Stimulated activated naive CD8-positive, alpha-beta T cell treated with anti-CD3 and anti-CD28 coated beads, Interleukin-15, amount 100 ng/mL, for 72 hours (primary cell): ENCODE measurements at regions not wholly inside any gene's neighbourhood (a gene's known extent, or its start where the extent isn't known, plus 50 kb on each side); places are given as distances from the start of the nearest gene placed in this dataset.

Experiments
- ATAC-seq: fragments of 150-1000 bp; cut with Tn5 transposase; 2 replicates; pipeline ENCODE4 v1.10.0; 2021; ENCODE audit warnings: mild to moderate bottlenecking, moderate library complexity
- DNase-seq, 2 donors: peaks; one replicate each; pipeline ENCODE4 v3.0.0; 2021 to 2022
- H3K27ac Mint-ChIP-seq, 2 donors: one replicate each; pipeline ENCODE4 v1.8.0; 2022; ENCODE audit warnings: mild to moderate bottlenecking in 2 of 2, mixed read lengths in 2 of 2, moderate library complexity in 2 of 2
- H3K27me3 Mint-ChIP-seq: one replicate; pipeline ENCODE4 v1.8.0; 2022; ENCODE audit warnings: mixed read lengths
- H3K4me1 Mint-ChIP-seq: one replicate; pipeline ENCODE4 v1.8.0; 2022; ENCODE audit warnings: mild to moderate bottlenecking, mixed read lengths
- H3K4me3 Mint-ChIP-seq, 2 donors: one replicate each; pipeline ENCODE4 v1.8.0; 2022; ENCODE audit warnings: mild to moderate bottlenecking in 2 of 2, mixed read lengths in 2 of 2, moderate library complexity in 1 of 2
- H3K9me3 Mint-ChIP-seq, 2 donors: one replicate each; pipeline ENCODE4 v1.8.0; 2022; ENCODE audit warnings: mixed read lengths in 2 of 2

DNA sequence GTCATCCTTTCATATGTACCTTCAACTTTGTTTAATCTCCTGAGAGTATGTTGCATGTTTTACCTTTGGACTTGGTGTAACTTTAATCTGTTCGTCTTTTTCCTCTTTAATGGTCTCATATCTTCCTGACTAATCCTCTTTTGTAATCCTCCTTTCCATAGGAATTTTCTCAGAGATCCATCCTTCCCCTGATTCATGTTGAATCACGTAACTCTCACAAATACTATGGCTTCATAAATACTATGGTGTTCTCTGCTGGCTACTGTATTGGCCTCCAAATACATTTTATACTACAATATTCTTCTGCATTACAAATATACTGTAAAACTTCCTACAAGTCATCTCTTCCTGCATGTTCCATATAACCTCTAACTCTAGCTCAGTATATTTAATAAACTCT lies 317.7 kb upstream of the ADGRB3 start:
- ATAC-seq (no peak), DNase-seq (no peak)
- H3K27ac Mint-ChIP-seq: no peak overlapping the region
- no peak overlapping the region for H3K4me3 Mint-ChIP-seq
- H3K4me1 Mint-ChIP-seq: no peaks in the 10 kb centered on the region
- H3K9me3 Mint-ChIP-seq: peaks cover 0 to 6% of the 10 kb centered on the region in 2 donors
- H3K27me3 Mint-ChIP-seq: no peaks in the 10 kb centered on the region

DNA sequence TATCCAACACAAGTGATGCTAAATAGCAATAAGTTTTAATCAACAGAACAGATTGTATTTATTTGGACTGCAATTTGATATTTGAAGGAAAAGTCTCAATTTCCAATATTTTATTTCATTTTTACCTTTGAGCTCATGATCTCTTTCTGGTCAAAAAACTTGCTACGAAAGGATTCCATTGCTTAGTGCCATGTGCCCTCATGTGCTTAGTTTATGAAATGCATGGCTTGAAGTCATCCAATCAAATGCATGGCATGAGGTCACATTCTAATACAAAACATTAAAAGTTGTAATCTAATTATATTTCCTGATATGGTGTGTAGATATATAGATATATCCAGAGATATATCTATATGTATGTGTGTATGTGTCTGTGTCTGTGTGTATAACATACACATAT lies 321.2 kb upstream of the ADGRB3 start:
- Mint-ChIP-seq H3K9me3 (no peaks in the 10 kb centered on the region), H3K4me1 (no peaks in the 10 kb centered on the region), H3K27me3 (no peaks in the 10 kb centered on the region), H3K4me3 (no peak overlapping the region), H3K27ac (no peak overlapping the region)
- DNase-seq: no peak
- ATAC-seq: no peak

DNA sequence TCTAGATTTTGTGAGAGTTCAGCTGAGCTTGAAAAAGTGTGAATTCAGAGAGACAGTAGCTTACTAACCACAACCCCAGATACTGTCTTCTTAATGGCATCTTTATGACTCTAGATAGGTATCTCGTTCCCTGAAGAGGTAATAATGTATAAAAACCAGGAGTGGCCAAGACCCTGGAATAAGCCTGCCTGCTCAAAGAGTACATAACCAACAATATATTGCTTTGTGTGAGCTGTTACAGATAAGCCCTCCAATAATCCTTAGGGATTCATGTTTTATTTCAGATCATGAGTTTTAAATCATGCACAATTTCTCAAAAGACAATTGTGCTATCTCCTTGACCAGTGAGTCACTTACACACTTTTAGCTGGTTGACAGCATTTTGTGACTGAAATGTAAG lies 327.8 kb upstream of the ADGRB3 start:
- DNase-seq: no peak
- no peak for ATAC-seq
- no peaks in the 10 kb centered on the region for H3K27me3 Mint-ChIP-seq
- peaks cover 0 to 5% of the 10 kb centered on the region in 2 donors for H3K9me3 Mint-ChIP-seq
- H3K27ac Mint-ChIP-seq: no peak overlapping the region
- H3K4me3 Mint-ChIP-seq: no peak overlapping the region
- H3K4me1 Mint-ChIP-seq: no peaks in the 10 kb centered on the region

DNA sequence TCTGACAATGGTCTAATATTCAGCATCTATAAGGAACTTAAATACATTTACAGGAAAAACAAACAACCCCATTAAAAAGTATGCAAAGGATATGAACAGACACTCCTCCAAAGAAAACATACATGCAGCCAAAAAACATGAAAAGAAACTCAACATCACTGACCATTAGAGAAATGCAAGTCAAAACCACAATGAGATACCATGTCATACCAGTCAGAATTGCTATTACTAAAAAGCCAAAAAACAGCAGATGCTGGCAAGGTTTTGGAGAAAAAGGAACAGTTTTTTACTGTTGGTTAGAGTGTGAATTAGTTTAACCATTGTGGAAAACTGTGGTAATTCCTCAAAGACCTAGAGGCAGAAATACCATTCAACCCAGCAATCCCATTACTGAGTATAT lies 339.0 kb upstream of the ADGRB3 start:
- ATAC-seq: no peak
- peaks cover 17 to 21% of the 10 kb centered on the region in 2 donors for H3K9me3 Mint-ChIP-seq
- DNase-seq: no peak

DNA sequence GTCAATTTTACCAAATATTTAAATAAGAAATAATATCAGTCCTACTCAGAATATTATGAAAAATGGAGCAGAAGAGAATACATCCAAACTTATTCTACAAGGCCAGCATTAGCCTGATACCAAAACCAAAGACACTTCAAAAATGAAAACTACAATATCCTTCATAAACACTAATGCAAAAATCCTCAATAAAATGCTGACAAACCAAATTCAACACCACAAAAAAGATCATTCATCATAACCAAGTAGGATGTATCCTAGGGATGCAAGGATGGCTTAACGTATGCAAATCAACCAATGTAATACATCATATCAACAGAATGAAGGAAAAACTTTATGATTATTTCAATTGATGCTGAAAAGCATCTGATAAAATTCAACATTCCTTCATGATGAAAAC lies 352.4 kb upstream of the ADGRB3 start:
- Mint-ChIP-seq H3K27me3 (no peaks in the 10 kb centered on the region), H3K4me1 (no peaks in the 10 kb centered on the region), H3K9me3 (peaks cover 0 to 30% of the 10 kb centered on the region in 2 donors), H3K27ac (no peak overlapping the region), H3K4me3 (no peak overlapping the region)
- DNase-seq (no peak), ATAC-seq (no peak)

More for the DNA sequence above, 339.0 kb upstream of the ADGRB3 start:
- H3K4me3 Mint-ChIP-seq: no peak overlapping the region
- H3K27ac Mint-ChIP-seq: no peak overlapping the region
- H3K4me1 Mint-ChIP-seq: no peaks in the 10 kb centered on the region
- H3K27me3 Mint-ChIP-seq: no peaks in the 10 kb centered on the region

DNA sequence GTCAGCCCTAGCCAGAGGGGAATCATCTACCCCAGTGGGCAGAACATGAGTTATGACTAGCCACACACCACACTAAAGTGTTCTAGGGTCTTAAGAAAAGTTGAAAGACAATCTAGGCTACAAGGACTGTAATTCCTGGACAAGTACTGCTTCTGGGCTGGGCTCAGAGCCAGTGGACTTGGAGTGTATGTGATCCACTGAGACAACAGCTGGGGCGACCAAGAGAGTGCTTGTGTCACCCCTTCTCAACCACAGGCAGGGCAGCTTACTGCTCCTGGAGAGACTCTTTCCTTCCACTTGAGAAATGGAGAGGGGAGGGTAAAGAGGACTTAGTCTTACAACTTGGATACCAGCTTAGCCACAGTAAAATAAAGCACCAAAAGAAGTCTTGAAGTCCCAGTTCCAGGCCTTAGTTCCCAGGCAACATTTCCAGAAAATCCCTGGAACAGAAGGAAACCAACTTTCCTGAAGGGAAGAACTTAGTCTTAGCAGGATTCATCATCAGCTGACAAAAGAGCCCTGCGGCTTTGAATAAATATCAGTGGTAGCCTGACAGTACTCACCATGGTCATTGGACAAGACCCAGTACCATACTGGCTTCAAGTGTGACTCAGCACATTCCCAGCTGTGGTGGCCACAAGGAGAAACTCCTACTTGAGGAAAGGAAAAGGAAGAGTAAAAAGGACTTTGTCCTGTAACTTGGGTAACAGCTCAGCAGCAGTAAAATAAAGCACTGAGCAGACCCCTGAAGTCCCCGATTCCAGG lies 355.1 kb upstream of the ADGRB3 start:
- no peak for DNase-seq
- ATAC-seq: no peak
- Mint-ChIP-seq H3K4me1 (no peaks in the 10 kb centered on the region), H3K4me3 (no peak overlapping the region), H3K27ac (no peak overlapping the region), H3K27me3 (no peaks in the 10 kb centered on the region), H3K9me3 (peaks cover 0 to 16% of the 10 kb centered on the region in 2 donors)

DNA sequence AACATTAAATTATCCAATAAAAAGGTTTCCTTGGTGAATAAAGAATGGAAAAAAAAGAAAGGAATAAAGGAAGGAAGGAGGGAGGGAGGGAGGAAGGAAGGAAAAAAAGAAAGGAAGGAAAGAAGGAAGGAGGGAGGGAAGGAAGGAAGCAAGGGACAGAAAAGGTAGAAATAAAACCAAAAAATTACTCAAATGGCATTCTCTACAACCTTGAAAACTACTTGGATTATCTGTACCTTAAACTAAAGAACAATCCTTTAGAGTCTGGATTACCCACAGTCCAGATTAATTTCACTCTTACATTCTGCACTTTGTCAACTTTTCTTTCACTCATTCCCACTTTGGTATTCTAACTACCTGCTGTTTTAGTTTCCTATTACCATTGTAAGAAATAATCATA lies 361.8 kb upstream of the ADGRB3 start:
- Mint-ChIP-seq H3K4me3 (no peak overlapping the region), H3K27ac (no peak overlapping the region), H3K9me3 (no peaks in the 10 kb centered on the region), H3K4me1 (no peaks in the 10 kb centered on the region), H3K27me3 (no peaks in the 10 kb centered on the region)
- ATAC-seq (no peak), DNase-seq (no peak)

DNA sequence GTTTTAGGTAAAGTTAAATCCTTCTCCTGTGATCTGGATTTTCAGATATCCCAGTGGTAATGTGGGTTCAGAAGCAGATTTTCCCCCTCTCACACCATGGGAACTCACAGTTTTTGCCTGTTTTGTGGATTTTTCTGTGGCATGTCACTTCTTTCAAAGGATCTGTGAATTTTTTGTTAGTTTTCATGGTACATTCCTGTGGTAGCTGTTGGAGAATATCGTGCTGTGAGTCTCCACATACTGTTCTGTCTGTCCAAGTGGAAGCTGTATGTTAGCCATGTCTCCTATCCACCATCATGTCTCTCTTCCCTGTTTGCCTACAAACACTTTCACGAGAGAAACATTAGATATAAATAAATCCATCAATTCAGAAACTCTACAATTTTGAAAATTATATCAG lies 378.7 kb upstream of the ADGRB3 start:
- DNase-seq: no peak
- Mint-ChIP-seq H3K4me3 (no peak overlapping the region), H3K4me1 (no peaks in the 10 kb centered on the region)

DNA sequence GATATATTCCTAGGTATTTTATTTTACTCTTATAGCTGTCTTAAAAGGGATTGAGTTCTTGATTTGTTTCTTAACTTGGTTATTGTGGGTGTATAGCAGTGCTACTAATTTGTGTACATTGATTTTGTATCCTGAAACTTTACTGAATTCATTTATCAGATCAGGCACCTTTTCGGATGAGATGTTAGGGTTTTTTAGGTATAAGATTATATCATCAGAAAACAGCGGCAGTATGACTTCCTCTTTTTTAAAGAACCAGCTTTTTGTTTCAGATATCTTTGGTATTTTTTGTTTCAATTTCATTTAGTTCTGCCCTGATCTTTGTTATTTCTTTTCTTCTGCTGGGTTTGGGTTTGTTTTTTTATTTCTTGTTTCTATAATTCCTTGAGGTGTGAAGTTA lies 382.4 kb upstream of the ADGRB3 start:
- Mint-ChIP-seq H3K4me1 (no peaks in the 10 kb centered on the region), H3K27me3 (no peaks in the 10 kb centered on the region), H3K9me3 (peaks cover 15% of the 10 kb centered on the region in 2 donors), H3K4me3 (no peak overlapping the region), H3K27ac (no peak overlapping the region)
- DNase-seq (no peak), ATAC-seq (no peak)

More for the DNA sequence above, 378.7 kb upstream of the ADGRB3 start:
- Mint-ChIP-seq H3K27me3 (no peaks in the 10 kb centered on the region), H3K9me3 (peaks cover 22 to 38% of the 10 kb centered on the region in 2 donors), H3K27ac (no peak overlapping the region)
- no peak for ATAC-seq

DNA sequence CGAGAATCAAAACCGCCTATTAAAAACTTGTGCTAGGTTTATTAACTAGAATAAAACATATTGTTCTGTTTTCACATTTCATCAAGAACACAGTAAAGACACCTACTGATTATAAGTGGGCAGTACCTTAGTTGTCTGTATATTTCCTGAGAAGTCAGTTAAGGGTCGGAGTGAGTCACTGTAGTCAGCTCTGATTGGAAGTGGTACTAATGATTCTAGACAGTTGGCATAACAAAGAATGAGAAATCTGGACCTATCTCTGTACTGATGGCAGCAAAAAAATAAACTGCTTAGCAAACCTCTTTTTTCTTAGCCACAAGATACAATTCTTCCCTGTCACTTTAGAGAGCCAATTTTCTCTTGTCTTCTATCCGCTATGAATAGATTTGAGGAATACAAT lies 387.3 kb upstream of the ADGRB3 start:
- peaks cover 4 to 8% of the 10 kb centered on the region in 2 donors for H3K9me3 Mint-ChIP-seq

DNA sequence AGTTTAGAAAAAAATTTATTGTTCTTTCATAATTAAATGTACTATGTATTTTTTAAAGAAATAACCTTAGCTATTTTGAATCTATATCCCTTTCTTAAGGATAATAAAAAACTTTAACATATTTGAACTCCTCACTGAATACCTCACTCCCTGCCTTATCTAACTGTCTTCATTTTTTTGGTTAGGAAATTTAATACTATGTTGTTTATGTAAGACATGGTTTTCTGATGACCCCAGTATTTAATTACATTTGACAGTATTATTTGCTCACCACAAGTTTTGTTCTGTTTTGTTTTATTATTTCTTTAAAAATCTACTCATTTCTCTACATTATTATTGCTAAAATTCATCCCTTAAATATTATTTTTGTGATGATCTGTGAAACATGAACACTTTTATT lies 394.4 kb upstream of the ADGRB3 start:
- Mint-ChIP-seq H3K27ac (no peak overlapping the region), H3K4me1 (no peaks in the 10 kb centered on the region)

More for the DNA sequence above, 387.3 kb upstream of the ADGRB3 start:
- H3K4me3 Mint-ChIP-seq: no peak overlapping the region
- no peak for ATAC-seq
- H3K27ac Mint-ChIP-seq: no peak overlapping the region
- no peaks in the 10 kb centered on the region for H3K4me1 Mint-ChIP-seq
- H3K27me3 Mint-ChIP-seq: no peaks in the 10 kb centered on the region
- no peak for DNase-seq

DNA sequence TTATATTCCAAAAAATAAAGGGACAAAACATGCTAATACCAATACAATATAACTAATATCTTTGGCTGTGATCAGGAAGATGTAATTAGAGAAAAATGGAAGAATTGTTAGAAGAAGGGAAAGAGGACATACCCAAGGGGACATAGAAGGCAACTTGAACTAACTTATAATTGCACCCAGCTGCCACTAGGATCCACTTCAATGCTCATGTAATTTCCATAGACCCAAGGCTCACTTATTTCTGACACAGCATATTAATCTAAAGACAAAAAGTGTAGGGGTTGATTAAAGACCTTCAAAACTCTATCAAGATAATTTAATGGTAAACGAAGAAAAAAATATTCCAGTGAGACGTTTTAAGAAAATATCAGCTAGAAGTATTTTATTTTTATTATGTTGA lies 396.0 kb upstream of the ADGRB3 start:
- no peaks in the 10 kb centered on the region for H3K9me3 Mint-ChIP-seq
- H3K27ac Mint-ChIP-seq: no peak overlapping the region
- DNase-seq (no peak), ATAC-seq (no peak)
- no peaks in the 10 kb centered on the region for H3K4me1 Mint-ChIP-seq
- H3K27me3 Mint-ChIP-seq: no peaks in the 10 kb centered on the region
- H3K4me3 Mint-ChIP-seq: no peak overlapping the region

More for the DNA sequence above, 394.4 kb upstream of the ADGRB3 start:
- Mint-ChIP-seq H3K27me3 (no peaks in the 10 kb centered on the region), H3K9me3 (peaks cover 0 to 8% of the 10 kb centered on the region in 2 donors), H3K4me3 (no peak overlapping the region)
- ATAC-seq (no peak), DNase-seq (no peak)

DNA sequence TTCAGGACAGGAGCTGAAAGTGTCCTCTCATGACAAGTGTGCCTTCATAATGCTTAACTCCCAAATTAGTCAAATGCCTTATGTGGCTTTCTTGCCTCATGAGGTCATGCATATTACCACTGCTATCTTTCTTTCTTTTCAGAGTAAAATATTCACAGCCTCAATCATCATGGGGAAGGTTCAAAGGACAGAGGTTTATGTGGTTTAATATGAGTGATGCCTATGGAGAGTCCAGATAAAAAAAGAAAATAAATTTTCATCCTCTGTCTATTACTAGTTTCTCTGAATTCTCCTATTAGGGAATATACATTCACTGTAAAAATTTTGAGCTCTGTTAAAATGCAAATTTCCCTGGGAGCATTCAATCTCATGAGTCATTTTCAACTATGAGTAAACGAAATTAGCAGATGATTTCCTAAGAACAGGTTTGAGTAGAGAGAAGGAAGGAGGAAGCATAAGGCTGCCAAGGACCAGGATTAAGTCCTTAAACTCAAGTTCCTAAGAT lies 396.9 kb upstream of the ADGRB3 start:
- H3K9me3 Mint-ChIP-seq: peaks cover 0 to 5% of the 10 kb centered on the region in 2 donors
- no peak for DNase-seq

DNA sequence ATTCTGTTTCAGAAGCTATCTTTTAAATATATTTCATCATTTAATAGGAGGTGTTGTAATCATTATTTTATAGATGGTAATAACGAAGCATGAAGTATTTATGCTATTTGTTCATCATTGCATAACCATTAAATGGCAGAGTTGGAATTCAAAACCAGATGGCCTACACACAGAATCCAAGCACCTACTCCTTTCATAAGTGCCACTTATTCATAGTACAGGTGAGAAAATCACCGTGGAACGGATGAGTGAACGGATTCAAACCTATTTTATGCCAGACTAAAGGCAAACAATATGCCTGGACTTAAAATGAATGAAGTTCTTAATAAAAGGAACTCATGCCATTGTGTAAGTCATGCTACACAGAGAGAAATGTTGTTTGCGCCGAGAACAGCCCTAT lies 397.9 kb upstream of the ADGRB3 start:
- Mint-ChIP-seq H3K4me3 (no peak overlapping the region), H3K4me1 (no peaks in the 10 kb centered on the region), H3K9me3 (peaks cover 0 to 5% of the 10 kb centered on the region in 2 donors), H3K27me3 (no peaks in the 10 kb centered on the region), H3K27ac (no peak overlapping the region)
- ATAC-seq (no peak), DNase-seq (no peak)

More for the DNA sequence above, 396.9 kb upstream of the ADGRB3 start:
- no peak overlapping the region for H3K4me3 Mint-ChIP-seq
- no peak for ATAC-seq
- no peaks in the 10 kb centered on the region for H3K4me1 Mint-ChIP-seq
- no peaks in the 10 kb centered on the region for H3K27me3 Mint-ChIP-seq
- no peak overlapping the region for H3K27ac Mint-ChIP-seq

DNA sequence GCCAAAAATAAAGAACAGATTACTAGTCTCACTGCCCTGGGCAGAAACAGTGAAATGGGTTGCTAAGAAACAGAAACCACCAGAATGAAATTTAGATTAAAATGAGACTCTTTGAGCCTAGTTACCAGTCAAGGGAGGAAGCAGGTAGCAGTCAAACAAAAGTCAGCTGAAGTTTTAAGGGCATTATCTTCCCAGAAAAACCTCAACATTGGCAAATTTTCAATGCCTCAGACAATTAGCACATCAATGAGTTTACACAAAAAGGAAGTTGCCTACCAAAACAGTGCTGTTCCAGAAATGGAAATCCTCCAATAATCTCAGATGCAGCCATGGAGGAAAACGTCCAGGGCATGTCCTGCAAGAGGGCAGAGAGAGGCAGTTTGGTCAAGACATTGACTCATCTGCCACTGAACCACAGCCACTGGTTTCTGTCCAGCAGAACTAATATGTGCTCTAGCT lies 399.7 kb upstream of the ADGRB3 start:
- Mint-ChIP-seq H3K4me1 (no peaks in the 10 kb centered on the region), H3K27ac (no peak overlapping the region), H3K9me3 (peaks cover 0 to 5% of the 10 kb centered on the region in 2 donors), H3K4me3 (no peak overlapping the region), H3K27me3 (no peaks in the 10 kb centered on the region)
- no peak for DNase-seq
- no peak for ATAC-seq

DNA sequence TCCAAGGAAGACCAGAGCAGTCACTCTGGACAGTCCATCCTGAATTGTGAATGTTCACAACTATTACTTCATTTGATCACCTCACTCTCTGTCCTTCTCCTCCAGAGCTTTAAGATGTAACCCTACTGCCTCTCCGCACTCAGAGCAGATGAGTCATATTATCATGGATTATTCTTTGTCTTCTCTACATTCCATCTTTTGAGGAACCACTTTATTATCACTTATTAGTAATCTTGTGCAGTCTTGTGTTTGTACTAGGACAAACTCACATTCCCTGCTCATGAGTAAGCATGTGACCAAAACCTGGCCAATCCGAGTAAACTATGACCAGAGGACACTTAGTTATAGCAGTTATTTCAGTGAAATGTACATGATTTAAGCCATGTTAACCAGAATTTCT lies 401.5 kb upstream of the ADGRB3 start:
- no peak overlapping the region for H3K27ac Mint-ChIP-seq
- H3K4me3 Mint-ChIP-seq: no peak overlapping the region
- H3K4me1 Mint-ChIP-seq: no peaks in the 10 kb centered on the region
- ATAC-seq (no peak), DNase-seq (no peak)
- peaks cover 0 to 5% of the 10 kb centered on the region in 2 donors for H3K9me3 Mint-ChIP-seq
- no peaks in the 10 kb centered on the region for H3K27me3 Mint-ChIP-seq

DNA sequence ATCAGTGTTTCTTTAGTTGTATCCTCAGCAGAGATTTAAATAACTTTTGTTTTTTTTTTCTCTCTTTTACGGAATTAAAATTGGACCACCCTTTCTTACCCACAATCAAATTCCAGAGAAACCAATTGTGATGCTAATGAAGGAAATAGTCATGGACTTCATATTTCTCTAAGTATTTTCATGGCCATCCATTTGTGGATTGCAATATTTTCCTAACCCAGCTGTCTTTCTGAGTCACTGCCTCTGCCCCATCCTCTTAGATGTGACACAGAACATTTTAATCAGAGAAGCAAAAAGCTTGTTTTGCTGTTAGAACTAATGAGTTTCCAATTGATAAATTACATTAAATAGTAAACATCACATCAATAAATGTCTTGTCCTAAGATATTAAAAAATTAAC lies 405.5 kb upstream of the ADGRB3 start:
- no peak overlapping the region for H3K4me3 Mint-ChIP-seq
- ATAC-seq: no peak

More for the DNA sequence above, 405.5 kb upstream of the ADGRB3 start:
- no peak overlapping the region for H3K27ac Mint-ChIP-seq
- no peak for DNase-seq
- H3K4me1 Mint-ChIP-seq: no peaks in the 10 kb centered on the region
- no peaks in the 10 kb centered on the region for H3K27me3 Mint-ChIP-seq
- H3K9me3 Mint-ChIP-seq: peaks cover 8 to 17% of the 10 kb centered on the region in 2 donors
